ENCODE measurements at regions not wholly inside any gene's neighbourhood (a gene's known extent, or its start where the extent isn't known, plus 50 kb on each side); places are given as distances from the start of the nearest gene placed in this dataset.
A peak's percentile ranks its signal among the peaks of the same experiment; 100 is the strongest.

- no peak overlapping the region for H3K4me3 ChIP-seq (ENCODE audit: low read depth, low read length)
- peak; percentile 94 for TF ChIP-seq CTCF (IDR thresholded peaks at IDR 0.05; ENCODE audit: control insufficient read depth, extremely low read depth, insufficient read depth)
- DNase-seq (ENCODE audit: low read depth), result no peak
These were observed 304.8 kb upstream of the OR4E1 start for GRCh38 chr14:21978184-21978998.

GRCh38 chr14:21974741-21975140 lies 301.1 kb upstream of the OR4E1 start:
- no peak overlapping the region for H3K4me3 ChIP-seq (ENCODE audit: low read depth, low read length)
- no peak for DNase-seq (ENCODE audit: low read depth)
- TF ChIP-seq CTCF (IDR thresholded peaks at IDR 0.05; ENCODE audit: control insufficient read depth, extremely low read depth, insufficient read depth), result no peak

- DNase-seq (ENCODE audit: low read depth), result no peak
- TF ChIP-seq CTCF (IDR thresholded peaks at IDR 0.05; ENCODE audit: control insufficient read depth, extremely low read depth, insufficient read depth), result no peak
- H3K4me3 ChIP-seq (ENCODE audit: low read depth, low read length), result no peak overlapping the region
These were observed 291.4 kb upstream of the OR4E1 start for GRCh38 chr14:21965042-21965441.

- no peak overlapping the region for H3K4me3 ChIP-seq (ENCODE audit: low read depth, low read length)
- no peak for TF ChIP-seq CTCF (IDR thresholded peaks at IDR 0.05; ENCODE audit: control insufficient read depth, extremely low read depth, insufficient read depth)
- DNase-seq (ENCODE audit: low read depth), result no peak
These were observed 290.6 kb upstream of the OR4E1 start for GRCh38 chr14:21964180-21964579.

GRCh38 chr14:21960636-21961035 lies 287.0 kb upstream of the OR4E1 start:
- DNase-seq (ENCODE audit: low read depth), result no peak
- no peak for TF ChIP-seq CTCF (IDR thresholded peaks at IDR 0.05; ENCODE audit: control insufficient read depth, extremely low read depth, insufficient read depth)
- H3K4me3 ChIP-seq (ENCODE audit: low read depth, low read length), result no peak overlapping the region

- no peak for TF ChIP-seq CTCF (IDR thresholded peaks at IDR 0.05; ENCODE audit: control insufficient read depth, extremely low read depth, insufficient read depth)
- H3K4me3 ChIP-seq (ENCODE audit: low read depth, low read length), result no peak overlapping the region
- no peak for DNase-seq (ENCODE audit: low read depth)
These were observed 268.3 kb upstream of the OR4E1 start for GRCh38 chr14:21941885-21942284.

Data from LNCaP clone FGC (cell line).